GM18868 (cell line): ENCODE measurements at regions not wholly inside any gene's neighbourhood (a gene's known extent, or its start where the extent isn't known, plus 50 kb on each side); places are given as distances from the start of the nearest gene placed in this dataset.

Experiments used
- ATAC-seq: cut with Tn5 transposase; IDR thresholded peaks from one replicate; pipeline ENCODE4 v1.9.1; 2021; ENCODE audit warnings: mild to moderate bottlenecking, moderate library complexity; ENCODE audit not compliant: unreplicated experiment

- ATAC-seq, result no peak
Measured at GRCh38 chr11:79963856-79964645, 523.2 kb upstream of the TENM4 start.

- no peak for ATAC-seq
Measured at GRCh38 chr11:79960461-79960860, 519.6 kb upstream of the TENM4 start.

GRCh38 chr11:79959318-79959717, 518.5 kb upstream of the TENM4 start:
- ATAC-seq, result no peak

GRCh38 chr11:79957702-79958101, 516.9 kb upstream of the TENM4 start:
- no peak for ATAC-seq

GRCh38 chr11:79956061-79956460, 515.2 kb upstream of the TENM4 start:
- no peak for ATAC-seq

- ATAC-seq, result no peak
Measured at GRCh38 chr11:79953629-79954028, 512.8 kb upstream of the TENM4 start.

- no peak for ATAC-seq
Measured at GRCh38 chr11:79950741-79951140, 509.9 kb upstream of the TENM4 start.

GRCh38 chr11:79950172-79950571, 509.3 kb upstream of the TENM4 start:
- ATAC-seq, result no peak

- no peak for ATAC-seq
Measured at GRCh38 chr11:79949574-79949973, 508.7 kb upstream of the TENM4 start.

- no peak for ATAC-seq
Measured at GRCh38 chr11:79942646-79943045, 501.8 kb upstream of the TENM4 start.

GRCh38 chr11:79942090-79942489, 501.3 kb upstream of the TENM4 start:
- no peak for ATAC-seq

GRCh38 chr11:79940974-79941735, 500.3 kb upstream of the TENM4 start:
- ATAC-seq, result no peak

GRCh38 chr11:79940165-79940564, 499.3 kb upstream of the TENM4 start:
- no peak for ATAC-seq

- no peak for ATAC-seq
Measured at GRCh38 chr11:79939111-79939510, 498.3 kb upstream of the TENM4 start.

GRCh38 chr11:79937676-79938334, 497.0 kb upstream of the TENM4 start:
- ATAC-seq, result no peak

GRCh38 chr11:79932612-79933011, 491.8 kb upstream of the TENM4 start:
- no peak for ATAC-seq

GRCh38 chr11:79931692-79932091, 490.9 kb upstream of the TENM4 start:
- no peak for ATAC-seq

GRCh38 chr11:79926707-79927106, 485.9 kb upstream of the TENM4 start:
- no peak for ATAC-seq

- ATAC-seq, result peak; percentile 83
Measured at GRCh38 chr11:79925570-79925969, 484.7 kb upstream of the TENM4 start.

GRCh38 chr11:79922641-79923040, 481.8 kb upstream of the TENM4 start:
- ATAC-seq, result no peak

GRCh38 chr11:79920480-79920879, 479.6 kb upstream of the TENM4 start:
- no peak for ATAC-seq

- ATAC-seq, result no peak
Measured at GRCh38 chr11:79919350-79919749, 478.5 kb upstream of the TENM4 start.
